ENCODE measurements at regions not wholly inside any gene's neighbourhood (a gene's known extent, or its start where the extent isn't known, plus 50 kb on each side); places are given as distances from the start of the nearest gene placed in this dataset.
"Not testable (repeated sequence)": the region's sequence is repeated elsewhere in the genome, so short reads cannot be mapped to it uniquely, and the experiment has no call there.

- no peak for DNase-seq (ENCODE audit: low read depth, low spot score)
These were observed 507.5 kb downstream of the NAV3 start for GRCh38 chr12:78338054-78338785.

- no peak for DNase-seq (ENCODE audit: low read depth, low spot score)
These were observed 509.7 kb downstream of the NAV3 start for GRCh38 chr12:78340406-78340805.

DNA sequence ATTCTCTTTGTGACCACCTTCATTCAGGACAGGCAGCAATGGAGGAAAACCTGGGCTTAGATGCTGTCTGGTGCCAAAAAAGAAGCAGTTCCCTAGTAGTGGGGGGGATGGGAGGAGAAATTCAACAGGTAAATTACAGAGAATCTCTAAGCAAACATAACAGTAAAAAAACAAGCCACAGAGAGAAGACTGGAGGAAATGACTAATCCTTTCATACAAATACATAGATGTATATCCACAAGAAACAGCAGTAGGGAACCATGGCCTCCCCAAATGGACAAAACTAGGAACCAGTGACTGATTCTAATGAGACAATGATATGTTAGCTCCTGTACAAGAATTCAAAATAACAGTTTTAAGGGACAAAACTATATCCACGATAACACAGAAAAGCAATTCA, 513.0 kb downstream of the NAV3 start:
- no peak for DNase-seq (ENCODE audit: low read depth, low spot score)

GRCh38 chr12:78359520-78359919, 505.1 kb upstream of the SYT1 start:
- DNase-seq (ENCODE audit: low read depth, low spot score), result no peak

DNA sequence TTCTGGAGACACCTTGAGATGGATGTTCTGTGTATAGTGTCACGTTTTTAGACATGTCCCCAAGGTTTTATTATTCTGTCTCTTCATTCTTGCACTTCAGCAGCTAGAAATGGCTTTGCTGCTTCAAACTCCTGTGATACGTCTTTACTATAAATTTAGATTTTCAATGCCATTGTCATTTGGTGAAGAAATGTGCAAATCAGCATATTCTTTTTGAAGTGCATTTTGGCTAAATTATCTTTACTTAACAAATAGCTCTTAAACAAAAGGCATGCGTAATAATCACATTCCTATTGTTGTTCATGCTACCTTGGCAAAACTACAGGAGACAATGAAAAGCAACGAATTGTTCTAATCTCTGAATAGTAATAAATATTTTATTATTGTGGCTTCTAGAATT, 502.9 kb upstream of the SYT1 start:
- no peak for DNase-seq (ENCODE audit: low read depth, low spot score)

DNA sequence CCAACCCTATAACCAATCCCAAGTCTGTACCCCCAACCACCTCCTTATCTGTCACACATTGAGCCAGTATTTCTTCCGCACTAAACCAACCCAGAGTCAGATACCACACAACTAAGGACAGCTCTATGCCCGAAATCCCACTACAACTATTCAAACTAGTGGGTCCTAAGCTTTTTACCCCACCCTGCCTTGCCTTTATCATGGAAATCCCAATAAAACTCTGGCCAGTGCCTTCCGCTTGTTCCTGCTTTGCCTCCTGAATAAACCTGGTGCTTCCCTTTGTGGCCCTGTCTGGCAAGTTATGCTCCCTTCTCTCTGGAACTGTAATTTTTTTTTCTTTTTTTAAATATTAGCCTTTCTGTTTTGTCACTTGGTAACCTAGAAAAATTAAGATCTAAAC, 493.3 kb upstream of the SYT1 start:
- DNase-seq (ENCODE audit: low read depth, low spot score), result no peak

- no peak for DNase-seq (ENCODE audit: low read depth, low spot score)
These were observed 489.1 kb upstream of the SYT1 start for GRCh38 chr12:78375461-78375860.

GRCh38 chr12:78376257-78376656, 488.3 kb upstream of the SYT1 start:
- DNase-seq (ENCODE audit: low read depth, low spot score), result no peak

- not testable (repeated sequence) for DNase-seq (ENCODE audit: low read depth, low spot score)
These were observed 485.5 kb upstream of the SYT1 start for GRCh38 chr12:78379065-78379464.

- no peak for DNase-seq (ENCODE audit: low read depth, low spot score)
These were observed 481.2 kb upstream of the SYT1 start for GRCh38 chr12:78383414-78383813.

DNA sequence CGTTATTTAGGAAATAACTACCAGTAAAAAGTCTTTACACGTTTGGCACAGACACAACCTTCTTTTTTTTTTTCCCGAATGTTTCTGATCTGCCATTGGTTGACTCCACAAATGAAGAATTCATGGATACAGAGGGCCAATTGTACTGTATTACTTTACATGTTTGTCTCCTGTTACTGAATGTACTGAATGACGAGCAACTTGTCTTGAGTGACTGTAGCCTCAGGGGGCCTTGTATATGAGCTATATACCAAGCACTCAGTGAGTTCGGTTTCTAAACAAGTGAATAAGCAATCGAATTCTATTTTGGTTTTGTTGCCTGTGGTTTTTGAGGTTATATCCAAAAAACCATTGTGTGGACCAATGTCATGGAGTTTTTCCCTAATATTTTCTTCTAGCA, 480.0 kb upstream of the SYT1 start:
- no peak for DNase-seq (ENCODE audit: low read depth, low spot score)

- DNase-seq (ENCODE audit: low read depth, low spot score), result no peak
These were observed 479.0 kb upstream of the SYT1 start for GRCh38 chr12:78385541-78385940.

DNA sequence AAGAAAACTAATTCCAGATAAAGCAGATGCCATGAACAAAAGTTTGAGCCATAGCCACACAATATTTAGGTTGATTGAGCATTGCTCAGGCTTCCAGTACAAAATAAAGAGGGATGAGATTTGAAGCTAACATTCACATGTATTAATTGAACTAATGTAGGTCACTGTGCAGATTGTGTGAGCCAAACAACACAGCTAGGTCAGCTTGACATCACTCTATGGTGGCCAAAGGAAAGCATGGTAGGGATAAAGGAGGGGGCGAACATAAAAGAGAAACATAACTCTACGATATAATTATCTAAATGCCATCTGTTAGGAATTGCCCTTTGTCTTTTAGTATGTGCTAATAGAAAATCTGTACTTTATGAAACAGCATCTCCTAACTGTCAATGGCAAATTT, 477.7 kb upstream of the SYT1 start:
- no peak for DNase-seq (ENCODE audit: low read depth, low spot score)

- DNase-seq (ENCODE audit: low read depth, low spot score), result no peak
These were observed 476.9 kb upstream of the SYT1 start for GRCh38 chr12:78387721-78388120.

GRCh38 chr12:78388461-78388860, 476.1 kb upstream of the SYT1 start:
- no peak for DNase-seq (ENCODE audit: low read depth, low spot score)

DNA sequence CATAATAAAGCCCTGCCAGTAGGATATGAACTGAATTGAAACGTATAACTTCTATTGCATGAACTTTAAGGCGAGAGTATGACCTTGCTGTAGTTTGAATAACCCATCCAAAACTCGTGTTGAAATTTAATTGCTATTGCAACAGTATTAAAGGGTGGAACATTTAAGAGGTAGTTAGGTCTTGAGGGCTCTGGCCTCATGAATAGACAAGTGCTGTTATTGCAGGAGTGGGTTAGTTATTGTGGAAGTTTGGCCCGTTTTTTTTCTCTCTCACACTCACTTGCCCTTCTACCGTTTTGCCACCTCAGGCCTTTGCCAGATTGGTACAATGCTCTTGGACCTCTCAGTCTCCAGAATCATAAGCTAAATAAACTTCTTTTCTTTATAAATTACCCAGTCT, 473.7 kb upstream of the SYT1 start:
- DNase-seq (ENCODE audit: low read depth, low spot score), result no peak

DNA sequence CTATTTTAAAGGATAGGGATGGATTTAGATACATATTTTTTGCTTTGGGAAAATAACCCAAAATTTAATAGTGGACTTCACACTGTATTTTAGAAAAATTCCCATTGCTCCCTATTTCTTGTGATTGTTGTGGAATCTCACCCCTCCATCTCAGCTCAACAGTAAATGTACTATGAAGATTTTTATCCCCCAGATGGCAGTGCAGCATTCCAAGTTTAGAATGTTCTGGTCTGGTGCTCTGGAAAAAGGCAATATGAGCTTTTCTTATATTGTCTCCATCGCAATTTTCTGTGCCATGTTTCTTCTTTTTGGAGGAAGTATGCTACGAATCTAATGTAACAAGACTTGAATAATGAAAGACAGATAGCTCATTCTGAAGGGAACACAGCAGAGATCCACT, 471.7 kb upstream of the SYT1 start:
- DNase-seq (ENCODE audit: low read depth, low spot score), result no peak

DNA sequence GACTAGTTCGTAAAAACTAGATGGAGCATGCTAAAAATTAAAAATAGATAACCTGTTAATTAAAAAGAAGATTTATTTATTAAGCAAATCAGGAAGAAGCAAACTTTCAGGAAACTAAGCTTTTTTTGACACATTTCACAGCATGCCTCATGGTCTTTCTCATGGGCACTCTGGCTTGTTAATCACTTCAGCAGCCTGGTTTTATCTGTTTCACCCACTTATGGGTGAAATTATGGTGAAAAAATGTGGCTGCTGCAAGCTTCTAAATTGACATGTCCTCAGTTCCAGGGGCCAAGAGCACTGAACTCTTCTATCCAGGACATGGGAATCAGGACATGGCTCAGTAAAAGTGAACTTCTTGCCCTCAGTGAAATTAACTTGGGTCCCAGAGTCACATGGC, 468.6 kb upstream of the SYT1 start:
- no peak for DNase-seq (ENCODE audit: low read depth, low spot score)

DNA sequence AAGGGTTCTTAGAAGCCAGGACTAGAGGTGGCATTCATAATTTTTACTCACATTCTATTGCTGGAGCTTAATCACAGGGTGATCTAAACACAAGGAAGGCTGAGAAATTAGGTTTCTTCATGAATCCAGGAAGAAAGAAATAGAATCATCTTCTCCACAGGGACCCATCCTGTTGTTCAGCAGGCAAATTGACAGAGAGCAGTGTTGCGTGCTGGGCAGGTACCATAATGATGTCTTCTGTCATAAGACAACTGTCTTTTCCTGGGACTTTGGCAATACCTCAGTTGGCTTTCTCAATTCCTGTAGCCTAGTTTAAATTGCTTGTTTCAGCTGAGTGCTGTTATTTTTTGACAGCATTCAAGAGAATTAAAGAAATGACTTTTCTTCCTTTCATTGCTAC, 468.0 kb upstream of the SYT1 start:
- no peak for DNase-seq (ENCODE audit: low read depth, low spot score)

GRCh38 chr12:78398750-78399149, 465.8 kb upstream of the SYT1 start:
- DNase-seq (ENCODE audit: low read depth, low spot score), result no peak

DNA sequence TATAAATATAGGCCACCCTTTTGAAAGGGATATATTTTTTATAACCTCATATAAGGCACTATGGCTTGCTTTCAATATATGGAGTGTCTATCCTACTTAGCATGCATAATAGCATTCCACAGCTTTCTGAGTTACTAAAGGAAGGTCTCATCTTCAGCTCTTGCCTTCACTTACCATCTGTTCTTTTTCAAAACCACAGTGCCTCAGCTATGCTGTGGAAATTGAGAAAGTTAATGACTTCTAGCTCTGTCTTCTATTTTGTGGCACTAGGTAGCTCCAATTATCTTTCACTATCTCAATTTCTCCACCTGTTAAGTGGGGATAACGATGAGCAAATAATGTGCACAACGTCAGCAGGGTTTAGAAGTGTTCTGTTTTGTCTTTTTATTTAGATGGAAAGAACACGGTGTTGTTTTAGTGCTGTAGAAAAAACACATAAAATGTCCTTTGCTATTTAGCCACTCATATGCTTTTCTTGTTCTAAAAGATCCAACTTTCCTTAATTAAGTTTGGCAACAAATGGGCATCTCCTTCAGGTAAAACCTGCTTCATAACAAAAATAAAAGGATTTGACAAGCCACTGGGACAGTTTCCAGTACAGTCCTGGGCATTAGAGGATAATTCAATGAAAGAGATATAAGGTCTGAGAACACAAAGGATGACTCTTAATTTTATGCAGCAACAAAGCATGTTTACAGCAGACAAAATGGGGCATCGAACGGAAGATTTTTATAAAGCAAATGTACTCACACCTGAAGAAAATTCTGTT, 462.0 kb upstream of the SYT1 start:
- no peak for DNase-seq (ENCODE audit: low read depth, low spot score)

DNA sequence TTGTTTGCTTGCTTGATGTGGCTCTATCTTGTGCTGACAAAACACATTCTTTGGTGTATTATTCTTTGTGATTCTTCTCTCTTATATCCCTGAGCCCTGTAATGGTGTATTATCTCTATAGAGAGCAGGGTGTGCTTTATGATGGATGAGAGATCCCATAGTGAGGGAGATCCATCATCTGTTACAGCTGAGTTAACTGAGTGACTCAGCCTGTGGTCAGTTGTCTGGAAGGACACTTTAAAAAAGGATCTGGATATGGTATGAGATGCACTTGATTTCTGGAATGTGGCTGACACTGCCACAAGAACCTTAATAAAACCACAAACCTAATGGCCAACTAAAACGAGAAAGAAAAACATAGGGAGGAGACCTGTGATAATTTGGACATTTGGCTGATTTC, 461.4 kb upstream of the SYT1 start:
- no peak for DNase-seq (ENCODE audit: low read depth, low spot score)

DNA sequence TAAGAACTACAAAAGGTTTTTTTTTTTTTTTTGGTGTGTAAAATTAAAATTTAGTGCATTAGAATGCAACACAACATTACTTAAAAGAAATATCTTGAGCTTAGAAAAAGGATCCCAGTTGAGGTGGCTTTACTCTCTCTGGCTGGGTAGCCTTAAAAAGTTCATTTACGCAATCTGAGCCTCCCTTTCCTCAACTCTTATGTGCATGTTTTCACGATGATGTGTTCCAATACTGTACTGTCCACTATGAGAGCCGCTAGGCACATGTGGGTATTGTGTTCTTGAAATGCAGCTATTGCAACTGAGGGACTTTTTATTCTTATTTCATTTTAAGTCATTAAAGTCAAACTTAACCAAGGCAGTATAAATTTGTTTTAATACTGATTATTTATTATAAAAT, 460.9 kb upstream of the SYT1 start:
- DNase-seq (ENCODE audit: low read depth, low spot score), result no peak

All from brain pericyte (primary cell).